GM04504 (cell line): ENCODE measurements at regions not wholly inside any gene's neighbourhood (a gene's known extent, or its start where the extent isn't known, plus 50 kb on each side); places are given as distances from the start of the nearest gene placed in this dataset.
"Not testable (repeated sequence)": the region's sequence is repeated elsewhere in the genome, so short reads cannot be mapped to it uniquely, and the experiment has no call there.

Experiments used
- DNase-seq: peaks from one replicate; pipeline ENCODE4 v3.0.0-alpha.2; 2012; ENCODE audit warnings: low read depth

DNA sequence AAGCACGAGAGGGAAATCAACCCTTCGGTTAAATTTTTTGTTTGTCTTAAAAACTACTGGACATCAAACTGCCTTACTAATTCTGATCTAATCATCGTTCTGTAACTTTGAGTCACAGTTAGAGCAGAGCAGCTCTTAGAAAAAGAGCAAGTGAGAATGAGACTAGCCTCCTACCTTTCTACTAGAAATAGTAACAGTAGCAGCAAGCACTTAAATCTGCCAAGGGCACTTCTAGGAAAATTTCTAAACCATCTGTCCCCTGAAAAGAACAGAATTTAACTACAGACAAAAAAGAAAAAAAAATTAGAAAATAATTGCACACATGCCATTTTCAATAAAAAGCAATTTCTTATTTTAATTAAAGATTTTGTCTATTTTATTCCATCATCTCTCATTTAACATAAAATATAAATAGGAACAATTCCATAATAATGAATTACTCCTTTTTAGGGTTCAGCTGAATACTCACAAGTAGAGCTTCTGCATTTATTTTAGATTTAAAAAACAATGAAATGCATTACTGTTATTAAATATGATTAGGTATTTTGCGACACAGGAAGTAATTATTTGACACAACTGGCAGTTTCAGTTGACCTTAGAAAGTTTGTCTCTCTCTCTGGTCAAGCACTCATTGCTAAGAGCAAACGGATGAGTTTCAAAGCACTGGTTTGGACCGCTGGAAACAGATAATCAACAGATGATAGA is 250.8 kb upstream of the SOX9 start:
- no peak for DNase-seq

DNA sequence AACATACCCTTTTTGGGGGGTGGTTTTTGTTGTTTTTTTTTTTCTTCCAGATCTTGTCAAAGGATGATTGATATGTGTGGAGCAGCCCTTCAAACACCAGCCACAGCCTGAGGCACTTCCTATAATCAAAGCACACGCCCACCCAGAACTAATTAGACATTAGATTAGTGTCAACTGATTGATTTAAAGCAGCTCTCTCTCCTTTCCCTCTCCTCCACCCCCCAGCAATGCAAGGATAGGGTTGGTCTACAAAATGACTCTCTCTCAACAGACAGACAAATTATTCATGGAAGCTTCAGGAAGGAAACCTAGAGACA is 250.3 kb upstream of the SOX9 start:
- DNase-seq, result no peak

DNA sequence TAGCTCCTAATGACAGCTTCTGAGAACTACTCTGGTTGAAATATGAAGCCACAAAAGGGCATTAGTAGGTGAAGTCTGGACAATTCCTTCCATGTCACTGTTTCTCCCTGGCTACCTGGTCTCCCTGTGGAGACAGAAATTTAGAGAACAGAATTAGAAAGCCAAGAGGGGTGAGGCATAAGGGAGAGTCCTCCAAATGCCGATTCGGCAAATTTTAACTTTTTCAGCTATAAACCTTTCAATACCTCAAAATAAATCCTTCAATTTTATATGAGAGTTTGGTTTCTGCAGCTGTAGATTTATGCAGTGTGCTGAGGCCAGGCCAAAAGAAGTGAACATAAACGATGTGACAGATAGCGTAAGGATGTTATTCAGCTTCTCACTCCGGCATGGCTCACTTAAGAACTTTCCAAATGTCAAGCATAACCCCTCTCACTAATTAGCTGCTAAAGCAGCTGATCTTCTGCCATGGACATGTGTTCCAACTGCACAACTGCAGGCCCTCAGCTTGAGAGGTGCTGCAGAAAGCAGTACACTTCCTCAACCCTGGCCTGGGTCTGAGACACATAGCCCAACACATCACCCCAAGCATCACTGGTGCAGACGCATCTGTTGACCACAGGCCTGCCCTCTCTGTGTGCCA is 247.9 kb upstream of the SOX9 start:
- no peak for DNase-seq

DNA sequence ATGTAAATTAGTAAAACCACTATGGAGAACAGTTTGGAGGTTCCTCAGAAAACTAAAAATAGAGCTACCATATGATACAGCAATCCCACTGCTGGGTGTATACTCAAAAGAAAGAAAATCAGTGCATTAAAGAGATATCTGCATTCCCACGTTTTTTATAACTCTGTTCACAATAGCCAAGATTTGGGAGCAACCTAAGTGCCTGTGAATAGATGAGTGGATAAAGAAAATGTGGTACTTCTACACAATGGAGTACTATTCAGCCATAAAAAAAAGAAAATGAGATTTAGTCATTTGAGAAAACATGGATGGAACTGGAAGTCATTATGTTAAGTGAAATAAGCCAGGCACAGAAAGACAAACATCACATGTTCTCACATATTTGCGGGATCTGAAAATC is 246.0 kb upstream of the SOX9 start:
- DNase-seq, result not testable (repeated sequence)

DNA sequence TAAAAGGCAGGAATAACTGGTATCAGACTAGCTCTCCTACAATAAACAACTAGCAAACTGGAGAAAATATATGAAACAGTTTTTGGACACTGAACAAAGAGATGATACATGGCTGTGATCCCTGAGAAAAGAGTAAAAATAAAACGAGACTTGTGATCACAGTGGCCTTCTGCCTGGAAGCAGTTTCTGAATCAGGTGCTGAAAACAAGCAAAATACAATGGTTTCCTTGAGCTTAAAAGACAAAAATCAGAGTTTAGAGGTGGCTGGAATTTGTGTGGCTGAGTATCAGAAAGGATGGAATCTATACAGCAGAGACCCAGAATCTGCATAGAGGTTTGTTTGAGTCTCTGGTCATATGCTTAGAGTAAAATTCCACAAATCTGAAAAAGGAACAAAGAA is 242.5 kb upstream of the SOX9 start:
- DNase-seq, result no peak

DNA sequence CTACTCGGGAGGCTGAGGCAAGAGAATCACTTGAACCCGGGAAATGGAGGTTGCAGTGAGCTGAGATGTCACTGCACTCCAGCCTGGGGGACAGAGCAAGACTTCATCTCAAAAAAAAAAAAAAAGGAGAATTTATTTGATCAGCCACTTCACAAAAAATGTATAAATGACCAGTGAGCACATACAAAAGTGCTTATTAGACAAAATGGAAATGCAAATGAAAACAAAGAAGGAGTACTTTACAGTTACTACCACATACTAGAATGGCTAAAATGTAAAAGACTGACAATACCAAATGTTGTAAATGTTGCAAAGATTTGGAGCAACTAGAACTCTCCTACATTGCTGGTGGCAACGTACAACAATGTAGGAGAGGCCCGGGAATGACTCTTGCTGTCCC is 241.8 kb upstream of the SOX9 start:
- no peak for DNase-seq

DNA sequence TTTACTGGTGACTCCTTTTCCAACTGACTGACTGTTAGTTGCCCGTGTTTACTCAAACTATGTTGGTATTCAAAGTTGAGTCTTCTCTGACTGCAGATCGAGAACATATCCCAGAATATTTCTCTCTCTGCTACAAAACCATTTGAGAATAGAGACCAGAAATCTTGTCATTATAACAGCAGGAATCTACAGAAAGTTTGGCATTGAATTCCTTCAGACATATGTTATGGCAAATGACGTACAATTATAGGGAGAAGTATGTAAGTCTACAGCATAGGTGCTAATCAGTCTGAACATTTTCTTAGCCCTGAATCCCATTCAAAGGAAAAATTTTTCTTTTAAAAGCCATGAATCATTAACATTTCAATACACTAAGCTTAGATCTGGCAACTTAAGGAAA is 239.8 kb upstream of the SOX9 start:
- DNase-seq, result no peak

DNA sequence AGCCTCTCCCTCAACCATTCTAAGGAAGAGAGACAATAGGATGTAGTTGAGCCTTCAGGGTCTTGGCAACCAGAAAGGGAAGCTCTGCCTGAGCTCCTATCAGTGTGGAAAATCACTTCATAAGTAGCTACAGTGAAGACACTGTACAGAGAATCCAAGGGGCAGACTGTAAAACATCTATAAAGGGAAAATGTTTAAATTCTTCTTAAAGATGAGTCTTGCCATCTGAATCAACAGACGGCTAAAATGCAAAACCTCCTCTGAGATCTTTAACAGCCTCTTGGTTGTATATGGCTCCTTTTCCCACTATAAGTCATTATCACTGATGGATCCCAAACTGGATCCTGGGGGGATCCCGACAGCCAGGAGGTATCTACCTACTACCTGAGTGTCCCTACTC is 239.2 kb upstream of the SOX9 start:
- DNase-seq, result no peak

DNA sequence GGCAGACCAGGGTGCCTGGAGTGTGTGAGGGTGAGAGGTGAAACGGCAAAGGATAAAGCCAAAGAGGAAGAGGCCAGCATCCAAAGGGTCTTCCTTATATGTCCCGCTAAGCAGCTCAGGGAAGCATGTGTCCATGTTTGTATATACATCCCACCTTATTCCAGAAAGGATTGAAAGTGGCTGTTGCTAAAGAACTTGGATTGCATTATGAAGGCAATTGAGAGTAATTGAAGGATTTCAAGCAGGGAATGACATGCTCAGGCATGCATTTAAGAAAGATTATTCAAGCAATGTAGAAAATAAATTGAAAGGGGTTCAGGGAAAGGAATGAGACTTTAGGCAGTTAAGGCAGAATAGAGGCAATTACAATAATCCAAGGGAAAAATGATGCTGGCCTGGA is 237.6 kb upstream of the SOX9 start:
- DNase-seq, result no peak

DNA sequence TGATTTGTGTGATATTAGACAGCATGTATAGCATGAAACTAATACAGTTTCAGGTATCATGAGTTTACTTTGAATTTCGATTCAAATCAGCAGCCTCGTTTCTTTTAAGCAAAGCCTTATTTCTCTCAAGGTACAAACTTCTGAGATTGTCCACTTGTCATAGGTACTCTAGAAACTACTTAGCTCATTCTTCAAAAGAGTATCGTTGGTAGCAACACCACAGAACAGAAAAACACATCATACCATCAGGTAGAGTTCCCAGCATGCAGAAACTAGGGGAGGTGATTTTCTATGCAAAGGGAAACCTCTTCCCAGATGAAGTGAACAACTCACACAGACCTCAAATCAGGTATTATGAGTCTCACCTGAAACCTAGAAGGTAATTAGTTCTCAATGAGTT is 237.0 kb upstream of the SOX9 start:
- no peak for DNase-seq

DNA sequence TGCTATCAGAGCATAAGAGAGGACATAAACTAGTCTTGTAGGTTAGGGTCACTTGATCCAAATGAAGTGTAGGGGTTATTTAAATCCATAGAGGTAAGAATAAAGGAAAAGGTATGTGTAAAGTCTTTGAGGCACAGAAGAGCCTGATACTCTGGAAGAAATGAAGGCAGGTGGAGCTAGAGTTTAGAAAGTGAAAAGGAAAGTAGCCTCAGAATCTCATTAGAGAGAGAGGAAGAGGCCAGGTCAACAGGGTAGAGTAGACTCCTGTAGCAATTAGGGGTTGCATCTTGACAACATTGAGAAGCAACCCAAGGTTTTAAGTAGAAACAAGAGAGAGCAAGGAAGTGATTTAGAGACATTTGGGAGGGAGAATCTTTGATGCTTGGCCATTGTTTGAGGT is 235.2 kb upstream of the SOX9 start:
- DNase-seq, result no peak

DNA sequence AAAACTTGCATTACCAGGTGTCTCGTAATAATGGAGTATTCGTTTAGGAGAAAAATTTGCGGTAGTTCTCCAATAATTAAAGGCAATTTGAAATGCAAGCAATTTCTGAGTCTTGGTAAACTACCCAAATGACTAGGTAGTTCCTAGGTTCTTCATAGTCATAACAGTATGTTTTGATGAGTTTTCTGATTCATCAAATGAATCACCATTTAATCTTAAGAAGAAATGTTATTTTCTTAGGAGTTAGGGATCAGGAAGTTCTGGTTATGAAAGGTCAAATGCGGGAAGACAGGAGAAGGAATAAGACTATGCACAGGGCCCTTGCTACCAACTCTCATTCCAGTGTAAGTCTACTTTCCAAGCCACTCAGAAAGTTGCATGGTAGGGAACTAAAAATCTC is 221.5 kb upstream of the SOX9 start:
- no peak for DNase-seq

DNA sequence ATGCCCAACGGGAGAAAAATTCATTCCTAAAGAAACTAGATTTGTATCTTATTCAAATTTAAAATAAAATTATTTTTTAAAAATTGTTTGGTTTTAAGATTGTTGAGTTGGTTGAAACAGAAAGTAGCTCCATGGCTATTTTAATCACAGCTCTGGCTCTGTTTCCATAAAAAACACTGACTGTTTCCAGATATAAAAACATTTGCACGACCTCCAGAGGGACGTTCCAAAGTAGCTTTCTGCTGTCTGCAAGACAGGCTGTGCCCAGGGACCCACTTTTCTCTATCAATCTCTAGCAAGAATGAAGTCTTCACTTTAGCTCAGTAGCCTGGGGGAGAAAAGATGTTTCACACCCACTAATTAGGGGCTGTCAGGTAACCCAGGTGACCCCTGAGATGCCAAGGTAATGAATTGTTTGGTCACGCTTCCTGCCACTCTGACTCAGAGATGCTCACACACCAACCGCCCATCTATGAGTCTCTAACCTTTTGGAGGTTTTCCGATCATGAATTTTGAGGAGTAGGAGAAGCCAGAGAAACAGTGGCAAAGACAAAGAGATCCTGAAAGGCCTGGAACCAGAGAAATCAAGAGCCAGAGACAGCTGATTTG is 220.1 kb upstream of the SOX9 start:
- no peak for DNase-seq

DNA sequence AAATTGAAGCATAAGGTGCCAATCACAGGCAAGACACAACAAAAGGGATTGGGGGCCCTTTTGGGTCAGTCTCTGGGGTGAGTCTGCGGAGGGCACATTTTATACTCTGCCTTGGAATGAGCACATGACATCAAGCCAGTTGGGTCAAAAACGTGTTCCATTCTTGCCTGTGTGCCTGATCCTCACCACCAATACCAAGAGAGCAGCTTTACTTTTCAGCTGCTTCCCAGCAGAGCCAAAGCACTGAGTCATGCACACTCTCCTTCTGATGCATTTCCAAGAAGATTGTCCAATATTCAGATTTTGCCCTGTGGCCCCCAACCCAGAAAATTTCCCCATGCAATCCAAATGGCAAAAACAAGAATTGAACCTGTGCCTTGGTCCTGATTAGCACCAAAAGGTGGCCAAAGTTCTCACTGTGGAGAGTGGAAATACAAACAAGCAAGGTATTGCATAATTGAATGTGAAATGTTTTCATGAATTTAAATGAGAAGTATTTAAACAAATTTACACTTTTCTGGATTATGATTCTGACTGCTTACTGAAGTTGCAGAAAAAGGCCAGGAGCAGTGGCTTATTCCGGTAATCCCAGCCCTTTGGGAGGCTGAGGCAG is 217.8 kb upstream of the SOX9 start:
- DNase-seq, result no peak

DNA sequence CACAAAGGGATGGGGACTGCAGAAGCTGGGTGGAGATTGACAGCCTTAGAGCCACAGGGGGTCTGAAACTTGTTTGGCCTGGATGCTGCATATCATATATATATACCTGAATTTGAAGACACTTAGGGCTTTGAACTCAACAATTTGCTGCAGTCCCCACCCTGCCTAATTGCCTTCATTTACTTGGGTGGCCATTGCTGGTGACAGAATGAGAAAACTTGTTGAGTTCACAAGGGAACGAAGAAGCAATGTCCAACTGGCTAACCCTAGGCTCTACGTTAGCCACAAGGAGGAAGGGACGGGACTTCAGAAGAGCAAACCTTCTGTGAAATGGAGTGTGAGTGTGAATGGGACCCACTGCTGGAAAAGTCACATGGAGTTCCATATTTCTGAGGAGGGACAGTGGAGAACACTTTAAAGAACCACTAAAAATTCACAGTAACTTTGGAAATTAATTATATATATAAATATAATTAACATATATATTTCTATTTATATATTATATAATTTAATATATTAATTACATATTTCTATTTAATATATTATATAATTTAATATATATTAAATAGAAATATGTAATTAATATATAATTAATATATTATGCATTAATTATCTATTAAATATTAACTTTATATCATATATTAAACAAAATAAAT is 215.3 kb upstream of the SOX9 start:
- no peak for DNase-seq

DNA sequence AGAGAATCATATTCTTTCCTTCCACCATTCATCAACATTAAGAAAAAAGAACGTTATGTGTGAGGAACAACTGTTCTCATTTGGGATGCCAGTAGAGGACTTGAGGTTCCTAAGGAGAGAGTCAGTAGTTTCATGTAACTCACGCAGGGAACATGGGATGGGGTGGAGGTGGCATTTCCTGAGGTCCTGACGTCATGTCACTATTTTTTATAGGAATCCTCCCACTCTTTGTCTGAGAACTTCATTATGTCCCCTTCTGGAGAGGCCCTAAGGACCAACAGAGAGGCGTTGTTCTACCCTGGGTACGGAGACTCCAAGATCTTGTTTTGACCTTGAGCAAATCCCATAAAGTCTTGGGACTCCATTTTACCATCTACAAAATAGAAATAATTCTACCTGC is 211.7 kb upstream of the SOX9 start:
- no peak for DNase-seq

DNA sequence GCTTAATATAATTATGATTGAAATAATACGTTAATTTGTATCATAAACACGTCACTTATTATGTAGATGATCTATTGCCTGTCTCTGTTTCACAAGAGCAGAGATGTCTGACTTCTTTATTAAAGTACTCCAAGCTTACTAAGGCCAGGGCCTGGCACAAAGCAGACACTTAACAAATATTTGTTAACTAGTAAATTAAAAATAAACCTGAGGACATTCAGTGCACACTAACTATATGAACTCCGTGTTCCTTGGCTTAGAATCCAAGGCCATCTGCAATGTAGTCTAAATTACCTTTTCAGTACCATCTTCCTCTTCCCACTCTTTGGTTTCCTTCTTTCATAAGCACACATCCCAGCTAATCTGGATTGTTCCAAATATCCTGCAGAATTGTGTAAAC is 210.8 kb upstream of the SOX9 start:
- DNase-seq, result no peak

DNA sequence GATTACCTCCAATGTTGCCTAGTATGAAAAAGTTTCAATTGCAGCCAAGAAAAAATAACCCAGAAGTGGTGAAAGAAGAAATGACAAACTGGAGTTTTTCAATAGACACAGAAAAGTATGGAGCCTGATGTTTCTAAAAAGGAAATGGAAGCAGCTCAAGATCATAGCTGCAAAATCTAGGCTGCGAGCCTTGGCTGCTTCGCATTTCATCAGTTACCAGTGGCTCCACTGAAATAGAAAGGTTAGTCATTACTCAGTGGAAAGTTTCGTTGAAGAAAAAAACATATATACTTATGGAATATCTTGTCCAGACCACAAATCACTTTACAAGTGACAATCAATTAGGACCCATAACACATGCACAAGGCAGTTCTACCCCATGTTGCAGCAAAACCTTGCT is 206.8 kb upstream of the SOX9 start:
- DNase-seq, result no peak

DNA sequence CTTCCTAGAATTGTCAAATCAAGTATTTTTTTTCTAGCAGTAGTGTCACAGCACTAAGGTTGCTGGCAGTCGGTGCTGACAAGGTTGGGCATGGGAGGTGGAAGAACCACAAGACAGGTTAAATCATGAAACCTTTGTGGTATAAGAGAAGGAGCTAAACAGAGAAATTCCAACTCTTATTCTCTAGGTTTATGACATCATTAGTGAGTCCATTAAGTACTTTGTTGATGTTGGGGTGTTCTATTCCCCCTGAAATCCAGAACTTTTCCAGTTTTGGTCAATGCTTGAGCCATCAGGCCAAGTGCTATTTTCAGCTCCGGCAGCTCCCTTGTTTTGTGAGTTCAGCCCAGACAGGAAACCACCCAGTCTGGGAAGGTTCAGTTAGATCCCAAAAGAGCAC is 206.0 kb upstream of the SOX9 start:
- no peak for DNase-seq

DNA sequence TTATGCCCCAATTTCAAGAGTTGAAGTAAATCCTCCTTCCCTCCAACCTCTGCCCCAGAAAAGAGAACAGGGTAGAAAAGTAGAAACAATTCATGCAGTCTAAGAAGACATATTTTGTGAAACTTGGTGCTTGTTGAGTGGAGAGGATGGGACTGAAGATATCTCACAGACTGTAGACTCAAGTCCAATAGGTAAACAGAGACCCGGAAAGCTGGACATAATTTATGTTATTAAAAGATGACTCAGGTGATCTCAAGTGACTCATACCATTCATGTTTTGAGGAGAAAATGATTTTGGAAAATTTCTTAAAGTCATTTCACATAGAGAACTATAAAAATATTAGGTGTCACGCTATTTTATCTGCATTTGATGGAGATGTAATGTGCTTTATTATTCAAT is 203.1 kb upstream of the SOX9 start:
- DNase-seq, result no peak

DNA sequence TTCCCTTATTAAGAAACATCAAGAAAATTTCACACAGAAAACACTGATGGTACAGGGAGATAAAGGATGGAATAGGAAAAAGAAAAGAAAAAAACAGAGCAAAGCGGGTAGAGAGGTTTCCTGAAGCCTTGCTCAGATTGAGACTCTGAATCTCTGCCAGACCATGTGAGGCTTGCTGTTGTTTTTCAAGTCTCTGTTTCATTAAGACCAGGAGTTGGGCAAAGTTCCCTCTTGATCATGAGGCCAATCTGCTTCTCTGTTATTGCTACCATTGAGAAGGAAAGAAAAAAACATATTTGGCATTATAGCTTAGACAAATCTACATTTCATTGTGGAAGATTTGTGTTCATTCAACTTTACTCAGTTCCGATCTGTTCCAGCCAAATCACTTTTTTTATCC is 201.6 kb upstream of the SOX9 start:
- DNase-seq, result no peak

DNA sequence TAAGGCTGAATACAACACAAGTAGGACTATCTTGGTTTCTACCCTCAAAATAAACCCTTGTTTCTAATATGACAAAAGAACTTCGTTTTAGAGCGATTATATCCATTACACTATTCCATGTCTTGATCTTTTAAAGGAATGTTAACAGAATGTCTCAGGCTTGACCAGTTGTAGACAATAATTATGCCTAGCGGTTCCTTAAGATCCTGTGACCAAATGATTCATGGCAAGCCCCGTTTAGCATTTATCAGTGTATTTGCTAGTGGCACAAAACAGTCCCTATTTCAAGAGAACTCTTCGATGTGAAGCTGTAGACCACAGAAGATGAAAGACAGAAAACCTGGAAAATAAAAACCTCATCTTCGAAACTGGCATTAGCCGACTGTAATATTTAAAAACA is 200.9 kb upstream of the SOX9 start:
- DNase-seq, result no peak

DNA sequence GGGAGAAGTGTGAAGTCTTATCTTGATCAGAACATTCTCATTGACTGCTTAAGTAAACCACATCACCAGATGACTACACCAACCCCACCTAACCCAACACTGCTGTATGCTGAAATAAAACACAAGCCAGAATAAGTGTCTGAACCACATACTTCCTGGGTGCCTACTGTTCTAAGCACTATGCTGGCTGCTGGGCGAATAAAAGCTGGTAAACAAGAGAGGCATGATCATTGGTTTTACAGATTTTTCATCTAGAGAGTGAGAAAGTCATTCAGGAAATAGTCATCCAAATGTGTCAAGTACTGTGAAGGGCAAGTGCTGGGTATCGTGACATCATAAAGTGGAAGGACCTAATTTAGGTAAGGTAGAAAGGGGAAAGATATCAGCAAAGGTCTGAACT is 199.0 kb upstream of the SOX9 start:
- no peak for DNase-seq
